CD14-positive monocyte (primary cell): ENCODE measurements at regions not wholly inside any gene's neighbourhood (a gene's known extent, or its start where the extent isn't known, plus 50 kb on each side); places are given as distances from the start of the nearest gene placed in this dataset.

Experiments
- DNase-seq, 3 donors: peaks; one replicate each; pipeline ENCODE4 v3.0.0-alpha.2; 2011 to 2022
- H2AFZ ChIP-seq: 2 replicates; pipeline ENCODE4 v1.6.0; 2012; ENCODE audit warnings: mild to moderate bottlenecking, low read depth, low read length, inconsistent platforms; ENCODE audit not compliant: insufficient read depth, poor library complexity, severe bottlenecking
- H3K27ac ChIP-seq, 2 donors: 1 replicate in 1 of 2; 2 replicates in 1 of 2; pipeline ENCODE4 v1.5.1; 2012 to 2013; ENCODE audit warnings: low read length in 2 of 2, control low read depth in 1 of 2, inconsistent platforms in 1 of 2, low read depth in 1 of 2, mild to moderate bottlenecking in 1 of 2
- H3K27me3 ChIP-seq, 2 donors: one replicate each; pipeline versions ENCODE4 v1.6.0 to v1.6.1; 2011 to 2013; ENCODE audit warnings: low read length in 2 of 2; ENCODE audit not compliant: control insufficient read depth in 2 of 2, insufficient read depth in 2 of 2
- H3K36me3 ChIP-seq, 2 donors: replicated peaks in 1 of 2; 1 replicate in 1 of 2; 2 replicates in 1 of 2; pipeline versions ENCODE4 v1.5.1 to v1.6.1; 2012 to 2013; ENCODE audit warnings: low read length in 2 of 2, control low read depth in 1 of 2, inconsistent platforms in 1 of 2, mild to moderate bottlenecking in 1 of 2; ENCODE audit not compliant: insufficient read depth in 2 of 2, control insufficient read depth in 1 of 2
- H3K4me1 ChIP-seq, 2 donors: 1 replicate in 1 of 2; 2 replicates in 1 of 2; pipeline versions ENCODE4 v1.5.1 to v1.6.1; 2012 to 2013; ENCODE audit warnings: low read length in 2 of 2, control low read depth in 1 of 2, inconsistent platforms in 1 of 2, mild to moderate bottlenecking in 1 of 2, moderate library complexity in 1 of 2; ENCODE audit not compliant: insufficient read depth in 2 of 2, control insufficient read depth in 1 of 2
- H3K4me2 ChIP-seq: replicated peaks from 2 replicates; pipeline ENCODE3; 2012; ENCODE audit warnings: low read length, moderate library complexity, mild to moderate bottlenecking; ENCODE audit not compliant: poor library complexity, severe bottlenecking; ENCODE audit errors: extremely low read depth
- H3K4me3 ChIP-seq, 3 experiments: fragments of 200-600 bp in 1 of 3; sonication (generic) in 1 of 3; replicated peaks in 1 of 3; 1 replicate in 2 of 3; 2 replicates in 1 of 3; pipeline ENCODE4 v1.5.1; 2011 to 2013; ENCODE audit warnings: low read length in 3 of 3, mild to moderate bottlenecking in 3 of 3, control low read depth in 2 of 3, low read depth in 2 of 3, inconsistent platforms in 1 of 3, moderate library complexity in 1 of 3
- H3K79me2 ChIP-seq: 2 replicates; pipeline ENCODE4 v1.6.0; 2012; ENCODE audit warnings: mild to moderate bottlenecking, control low read depth, inconsistent platforms, low read length, moderate library complexity; ENCODE audit not compliant: insufficient read depth
- H3K9ac ChIP-seq: 2 replicates; pipeline ENCODE4 v1.6.0; 2017; ENCODE audit warnings: low read length, mild to moderate bottlenecking; ENCODE audit not compliant: insufficient read depth, poor library complexity, severe bottlenecking
- H3K9me3 ChIP-seq, 2 donors: replicated peaks in 1 of 2; 1 replicate in 1 of 2; 2 replicates in 1 of 2; pipeline versions ENCODE4 v1.5.1 to v1.6.1; 2012 to 2013; ENCODE audit warnings: low read length in 2 of 2, control low read depth in 1 of 2; ENCODE audit not compliant: control insufficient read depth in 1 of 2, insufficient read depth in 1 of 2
- H4K20me1 ChIP-seq: 2 replicates; pipeline ENCODE4 v1.6.0; 2012; ENCODE audit warnings: mild to moderate bottlenecking, low read length, control low read depth, moderate library complexity; ENCODE audit not compliant: insufficient read depth
- H3K27ac Mint-ChIP-seq, 7 donors: one replicate each; pipeline ENCODE4 v1.8.0; 2020; ENCODE audit warnings: mild to moderate bottlenecking in 7 of 7, mixed read lengths in 7 of 7, moderate library complexity in 6 of 7, inconsistent platforms in 2 of 7
- H3K27me3 Mint-ChIP-seq, 3 donors: one replicate each; pipeline ENCODE4 v1.8.0; 2021 to 2022; ENCODE audit warnings: low read depth in 3 of 3, mild to moderate bottlenecking in 3 of 3, mixed read lengths in 3 of 3, moderate library complexity in 3 of 3, inconsistent platforms in 1 of 3
- H3K36me3 Mint-ChIP-seq, 2 donors: one replicate each; pipeline ENCODE4 v1.8.0; 2020; ENCODE audit warnings: mixed read lengths in 2 of 2, inconsistent platforms in 1 of 2, mild to moderate bottlenecking in 1 of 2
- H3K4me1 Mint-ChIP-seq: one replicate; pipeline ENCODE4 v1.8.0; 2020; ENCODE audit warnings: mild to moderate bottlenecking, mixed read lengths
- H3K4me3 Mint-ChIP-seq, 2 donors: one replicate each; pipeline ENCODE4 v1.8.0; 2020; ENCODE audit warnings: mild to moderate bottlenecking in 2 of 2, mixed read lengths in 2 of 2, moderate library complexity in 1 of 2
- H3K9me3 Mint-ChIP-seq, 7 donors: one replicate each; pipeline ENCODE4 v1.8.0; 2020 to 2022; ENCODE audit warnings: mixed read lengths in 7 of 7, mild to moderate bottlenecking in 6 of 7, moderate library complexity in 6 of 7, inconsistent platforms in 2 of 7
- WGBS: methylation state at CpG from one replicate; pipeline ENCODE4 v1.1.5; 2013; ENCODE audit warnings: missing lambda C conversion rate; ENCODE audit not compliant: insufficient coverage; 5-methylcytosine and 5-hydroxymethylcytosine counted together
- intact Hi-C, 2 donors: fragments of 100-400 bp; cut with micrococcal nuclease; formaldehyde crosslinking; loops; one replicate each; pipeline versions ENCODE4 v1.15.0 to v1.15.1; 2023
- TF ChIP-seq, protein P1 (sequence below): fragments of 200-600 bp; IDR thresholded peaks from one replicate; pipeline ENCODE4 v1.8.0; 2022; ENCODE audit warnings: antibody characterized with exemption, mild to moderate bottlenecking

DNA sequence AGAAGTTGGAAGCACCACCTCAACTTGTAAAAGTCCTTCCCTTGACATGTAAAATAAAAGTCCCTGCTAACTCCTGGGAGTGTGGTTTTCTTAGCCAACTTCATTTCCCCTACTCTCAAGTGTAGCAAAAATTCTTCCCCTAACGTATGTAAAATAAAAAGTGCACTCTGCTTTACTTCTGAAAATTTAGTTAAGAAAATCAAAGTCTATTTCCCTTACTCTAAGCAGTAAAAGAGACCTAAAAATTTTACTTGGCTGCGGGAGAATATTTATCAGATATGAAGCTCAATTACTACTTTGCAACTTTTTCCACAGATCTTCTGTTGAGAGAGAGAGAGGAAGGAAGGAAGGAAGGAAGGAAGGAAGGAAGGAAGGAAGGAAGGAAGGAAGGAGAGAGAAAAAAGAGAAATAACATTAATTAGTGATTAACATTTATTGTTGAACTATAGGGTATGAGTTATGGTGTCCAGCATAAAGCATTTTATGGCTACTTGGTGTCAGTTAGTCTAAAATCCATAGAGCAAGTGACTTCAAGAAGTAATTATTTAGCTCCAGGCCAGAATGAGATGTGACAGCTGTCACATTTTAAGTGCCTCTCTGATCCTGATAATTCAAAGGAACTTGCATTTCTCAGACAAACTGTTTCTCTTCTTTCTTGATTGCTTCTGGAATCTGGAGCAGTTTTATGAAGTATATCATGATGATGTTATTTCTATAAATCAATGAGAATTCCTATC is 210.3 kb downstream of the TMX3 start:
- Mint-ChIP-seq H3K36me3 (no peaks in the 10 kb centered on the region), H3K9me3 (peaks cover 0 to 4% (median 0%) of the 10 kb centered on the region in 7 donors), H3K4me1 (no peaks in the 10 kb centered on the region), H3K27ac (no peak overlapping the region), H3K4me3 (no peak overlapping the region), H3K27me3 (peaks cover 0 to 1% (median 0%) of the 10 kb centered on the region in 3 donors)
- Histone ChIP-seq H4K20me1 (no peaks in the 10 kb centered on the region), H3K36me3 (no peaks in the 10 kb centered on the region), H3K79me2 (no peaks in the 10 kb centered on the region), H3K9me3 (no peaks in the 10 kb centered on the region), H2AFZ (no peak overlapping the region), H3K27ac (no peak overlapping the region), H3K9ac (no peak overlapping the region), H3K4me3 (no peak overlapping the region), H3K4me2 (no peak overlapping the region), H3K27me3 (no peaks in the 10 kb centered on the region), H3K4me1 (no peaks in the 10 kb centered on the region)
- no peak for DNase-seq
- no CpG with 5 or more reads among the region's 2 CpGs for WGBS
- TF ChIP-seq, protein P1, sequence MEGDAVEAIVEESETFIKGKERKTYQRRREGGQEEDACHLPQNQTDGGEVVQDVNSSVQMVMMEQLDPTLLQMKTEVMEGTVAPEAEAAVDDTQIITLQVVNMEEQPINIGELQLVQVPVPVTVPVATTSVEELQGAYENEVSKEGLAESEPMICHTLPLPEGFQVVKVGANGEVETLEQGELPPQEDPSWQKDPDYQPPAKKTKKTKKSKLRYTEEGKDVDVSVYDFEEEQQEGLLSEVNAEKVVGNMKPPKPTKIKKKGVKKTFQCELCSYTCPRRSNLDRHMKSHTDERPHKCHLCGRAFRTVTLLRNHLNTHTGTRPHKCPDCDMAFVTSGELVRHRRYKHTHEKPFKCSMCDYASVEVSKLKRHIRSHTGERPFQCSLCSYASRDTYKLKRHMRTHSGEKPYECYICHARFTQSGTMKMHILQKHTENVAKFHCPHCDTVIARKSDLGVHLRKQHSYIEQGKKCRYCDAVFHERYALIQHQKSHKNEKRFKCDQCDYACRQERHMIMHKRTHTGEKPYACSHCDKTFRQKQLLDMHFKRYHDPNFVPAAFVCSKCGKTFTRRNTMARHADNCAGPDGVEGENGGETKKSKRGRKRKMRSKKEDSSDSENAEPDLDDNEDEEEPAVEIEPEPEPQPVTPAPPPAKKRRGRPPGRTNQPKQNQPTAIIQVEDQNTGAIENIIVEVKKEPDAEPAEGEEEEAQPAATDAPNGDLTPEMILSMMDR = no peak
- intact Hi-C loops = no loop called here

DNA sequence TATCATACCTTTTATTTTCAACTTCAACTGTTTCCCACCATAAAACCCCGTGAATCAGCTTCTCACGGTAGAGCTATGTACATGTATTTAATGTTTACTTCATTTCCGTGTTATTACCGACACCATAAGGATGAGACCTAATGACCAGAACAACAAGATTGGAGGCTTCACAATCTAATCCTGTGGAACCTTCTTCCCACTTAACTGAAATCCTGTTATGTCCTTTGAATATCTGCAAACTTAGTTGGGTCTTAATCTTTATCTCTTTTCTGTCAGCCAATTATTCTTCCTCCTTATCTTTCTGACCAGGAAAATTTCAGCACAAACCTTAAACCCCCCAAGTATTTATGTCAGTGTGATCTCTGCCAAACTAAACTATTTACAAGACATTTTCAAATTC is 214.4 kb downstream of the TMX3 start:
- WGBS = no CpG with 5 or more reads among the region's 4 CpGs
- H4K20me1 ChIP-seq = no peaks in the 10 kb centered on the region
- no peak overlapping the region for H3K4me3 Mint-ChIP-seq
- H2AFZ ChIP-seq = no peak overlapping the region
- H3K9me3 Mint-ChIP-seq = no peaks in the 10 kb centered on the region
- H3K27me3 ChIP-seq = no peaks in the 10 kb centered on the region
- H3K4me1 Mint-ChIP-seq = no peaks in the 10 kb centered on the region
- no peak overlapping the region for H3K9ac ChIP-seq
- H3K79me2 ChIP-seq = no peaks in the 10 kb centered on the region
- no peaks in the 10 kb centered on the region for H3K4me1 ChIP-seq
- no peaks in the 10 kb centered on the region for H3K9me3 ChIP-seq
- no peak for DNase-seq
- no peak overlapping the region for H3K4me3 ChIP-seq
- no peaks in the 10 kb centered on the region for H3K36me3 ChIP-seq
- peaks cover 0 to 1% (median 0%) of the 10 kb centered on the region in 3 donors for H3K27me3 Mint-ChIP-seq
- no peaks in the 10 kb centered on the region for H3K36me3 Mint-ChIP-seq
- no peak overlapping the region for H3K27ac Mint-ChIP-seq
- no peak overlapping the region for H3K4me2 ChIP-seq
- no peak overlapping the region for H3K27ac ChIP-seq
- intact Hi-C loops = no loop called here
- TF ChIP-seq, protein P1 = no peak
